ENCODE measurements at regions not wholly inside any gene's neighbourhood (a gene's known extent, or its start where the extent isn't known, plus 50 kb on each side); places are given as distances from the start of the nearest gene placed in this dataset.

DNA sequence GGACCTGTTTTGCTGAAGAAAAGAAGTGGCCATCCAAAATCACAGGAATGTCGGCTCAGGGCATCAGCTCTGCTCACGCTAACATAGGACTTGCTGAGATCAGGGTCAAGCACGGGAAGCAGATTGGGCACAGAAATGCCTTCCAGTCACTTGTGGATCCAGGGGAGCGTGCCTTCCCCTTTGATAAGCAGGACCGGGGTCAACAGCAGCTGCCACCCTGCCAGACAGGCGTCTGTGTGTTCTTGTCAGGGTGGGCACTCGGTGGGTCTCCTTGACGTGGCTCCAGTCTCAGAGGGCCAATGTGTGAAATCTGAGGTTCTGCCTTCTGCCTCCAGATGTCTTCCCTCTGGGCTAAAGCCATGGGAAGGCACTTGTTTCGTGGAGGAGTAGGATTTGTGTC lies 313.7 kb upstream of the IRX4 start:
- TF ChIP-seq, protein P1, sequence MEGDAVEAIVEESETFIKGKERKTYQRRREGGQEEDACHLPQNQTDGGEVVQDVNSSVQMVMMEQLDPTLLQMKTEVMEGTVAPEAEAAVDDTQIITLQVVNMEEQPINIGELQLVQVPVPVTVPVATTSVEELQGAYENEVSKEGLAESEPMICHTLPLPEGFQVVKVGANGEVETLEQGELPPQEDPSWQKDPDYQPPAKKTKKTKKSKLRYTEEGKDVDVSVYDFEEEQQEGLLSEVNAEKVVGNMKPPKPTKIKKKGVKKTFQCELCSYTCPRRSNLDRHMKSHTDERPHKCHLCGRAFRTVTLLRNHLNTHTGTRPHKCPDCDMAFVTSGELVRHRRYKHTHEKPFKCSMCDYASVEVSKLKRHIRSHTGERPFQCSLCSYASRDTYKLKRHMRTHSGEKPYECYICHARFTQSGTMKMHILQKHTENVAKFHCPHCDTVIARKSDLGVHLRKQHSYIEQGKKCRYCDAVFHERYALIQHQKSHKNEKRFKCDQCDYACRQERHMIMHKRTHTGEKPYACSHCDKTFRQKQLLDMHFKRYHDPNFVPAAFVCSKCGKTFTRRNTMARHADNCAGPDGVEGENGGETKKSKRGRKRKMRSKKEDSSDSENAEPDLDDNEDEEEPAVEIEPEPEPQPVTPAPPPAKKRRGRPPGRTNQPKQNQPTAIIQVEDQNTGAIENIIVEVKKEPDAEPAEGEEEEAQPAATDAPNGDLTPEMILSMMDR (IDR thresholded peaks at IDR 0.05; ENCODE audit: control insufficient read depth, extremely low read depth, insufficient read depth): no peak
- no peak overlapping the region for H3K4me3 ChIP-seq (ENCODE audit: low read depth, low read length)
- DNase-seq (ENCODE audit: low read depth): no peak

DNA sequence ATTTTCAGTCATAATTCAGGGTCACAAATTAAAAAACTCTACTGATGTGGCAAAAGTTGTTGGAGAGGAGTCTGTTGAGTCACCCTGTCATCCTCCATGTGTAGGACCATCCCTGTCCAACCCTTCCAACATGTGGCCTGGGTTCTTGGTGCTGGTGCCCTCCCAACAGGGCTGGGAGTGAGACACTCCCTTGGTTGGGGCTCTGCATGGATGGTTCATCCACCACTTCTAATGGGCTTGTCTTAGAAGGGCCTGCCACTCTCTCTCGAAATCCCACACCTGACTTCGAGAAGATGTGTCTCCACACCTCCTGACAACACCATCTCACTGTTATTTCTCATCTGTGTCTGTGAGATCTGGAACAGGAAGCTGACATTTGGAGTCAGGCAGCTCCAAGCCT lies 312.2 kb upstream of the IRX4 start:
- DNase-seq (ENCODE audit: low read depth): no peak
- H3K4me3 ChIP-seq (ENCODE audit: low read depth, low read length): no peak overlapping the region
- TF ChIP-seq, protein P1 (IDR thresholded peaks at IDR 0.05; ENCODE audit: control insufficient read depth, extremely low read depth, insufficient read depth): no peak

DNA sequence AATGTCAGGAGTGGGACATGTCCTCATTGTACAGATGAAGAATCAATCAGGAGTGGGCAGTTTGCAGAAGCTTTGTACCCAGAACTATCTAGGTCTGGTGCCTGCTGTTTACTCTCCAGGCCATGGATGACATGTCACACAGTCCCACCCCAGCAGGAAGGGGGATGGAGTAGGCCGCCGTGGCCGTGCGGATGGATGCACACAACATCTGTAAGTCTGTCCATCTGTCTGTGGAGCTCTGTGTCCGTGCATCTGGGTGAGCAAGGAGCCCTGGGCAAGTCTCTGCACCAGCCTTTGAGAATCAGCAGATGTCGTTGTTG lies 311.5 kb upstream of the IRX4 start:
- DNase-seq (ENCODE audit: low read depth): no peak
- no peak overlapping the region for H3K4me3 ChIP-seq (ENCODE audit: low read depth, low read length)
- TF ChIP-seq, protein P1 (IDR thresholded peaks at IDR 0.05; ENCODE audit: control insufficient read depth, extremely low read depth, insufficient read depth): no peak

DNA sequence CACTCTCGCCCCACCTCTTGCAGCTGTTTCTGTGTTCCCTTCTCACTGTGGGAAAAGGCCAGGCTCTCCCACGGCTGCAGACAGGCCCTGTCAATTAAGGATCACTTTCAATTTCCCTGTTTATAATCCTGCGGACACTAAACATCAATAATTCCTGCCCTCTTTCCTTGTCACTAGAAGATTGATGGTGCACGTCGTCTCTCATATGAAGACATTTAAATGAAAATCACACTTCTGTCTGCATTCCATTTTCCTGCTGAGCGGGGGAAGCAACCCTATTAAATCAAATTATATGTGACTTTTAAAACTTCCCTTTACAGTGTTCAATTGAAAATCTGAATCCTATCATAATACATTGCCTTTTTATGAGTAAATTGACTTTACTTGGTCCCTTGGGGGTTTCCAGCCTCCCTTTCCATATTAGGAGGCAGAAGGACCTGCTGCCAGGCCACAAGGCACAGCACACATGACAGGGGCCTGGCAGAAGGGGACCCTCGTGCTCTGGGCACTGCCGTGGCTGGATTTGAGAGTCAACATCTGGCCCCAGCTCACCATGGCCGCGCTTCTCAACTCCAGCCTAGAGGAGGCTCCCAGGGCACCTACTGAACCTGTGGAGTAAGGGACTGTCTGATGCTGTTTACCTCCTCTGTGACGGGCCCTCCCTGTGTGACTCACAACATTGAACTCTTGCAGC lies 311.0 kb upstream of the IRX4 start:
- TF ChIP-seq, protein P1 (IDR thresholded peaks at IDR 0.05; ENCODE audit: control insufficient read depth, extremely low read depth, insufficient read depth): no peak
- DNase-seq (ENCODE audit: low read depth): no peak
- no peak overlapping the region for H3K4me3 ChIP-seq (ENCODE audit: low read depth, low read length)

DNA sequence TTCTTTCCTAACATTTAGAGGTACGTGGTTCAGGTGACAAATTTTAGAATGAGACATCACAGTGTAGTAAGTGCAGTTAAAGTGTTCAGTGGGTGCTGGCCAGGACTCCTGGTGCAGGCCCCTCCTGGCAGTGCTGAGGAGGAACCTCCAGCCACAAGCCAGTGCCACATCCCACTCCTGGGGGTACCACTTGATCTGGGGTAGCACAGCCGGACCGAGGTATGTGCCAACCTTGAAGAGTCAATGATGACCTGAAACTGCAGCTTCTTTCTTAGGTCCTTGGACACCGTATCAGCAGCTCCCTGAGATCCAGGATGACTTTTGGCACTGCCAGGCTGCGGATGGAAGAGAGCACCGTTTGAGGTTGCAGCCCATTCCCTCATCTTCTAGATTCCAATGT lies 310.4 kb upstream of the IRX4 start:
- DNase-seq (ENCODE audit: low read depth): no peak
- no peak overlapping the region for H3K4me3 ChIP-seq (ENCODE audit: low read depth, low read length)
- TF ChIP-seq, protein P1 (IDR thresholded peaks at IDR 0.05; ENCODE audit: control insufficient read depth, extremely low read depth, insufficient read depth): no peak

DNA sequence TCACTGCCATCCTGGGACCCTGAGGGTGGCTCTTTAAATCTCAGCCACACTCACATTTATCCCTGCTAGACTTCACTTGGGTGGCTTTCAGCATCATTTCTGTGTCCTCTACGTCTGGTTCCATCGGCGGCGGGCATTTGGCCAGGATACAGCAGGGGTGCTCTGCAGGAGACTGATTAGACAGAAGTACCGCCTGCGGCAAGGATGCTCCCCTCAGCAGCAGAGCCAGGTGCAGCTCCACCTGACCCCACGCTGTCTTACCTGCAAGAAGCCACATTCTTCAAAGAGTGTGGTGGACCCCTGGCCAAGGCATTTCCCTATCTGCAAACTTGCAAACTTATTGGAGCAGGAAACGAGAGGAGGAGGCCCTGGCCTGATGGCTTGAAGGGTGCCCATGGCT lies 309.8 kb upstream of the IRX4 start:
- H3K4me3 ChIP-seq (ENCODE audit: low read depth, low read length): no peak overlapping the region
- DNase-seq (ENCODE audit: low read depth): no peak
- TF ChIP-seq, protein P1 (IDR thresholded peaks at IDR 0.05; ENCODE audit: control insufficient read depth, extremely low read depth, insufficient read depth): no peak

DNA sequence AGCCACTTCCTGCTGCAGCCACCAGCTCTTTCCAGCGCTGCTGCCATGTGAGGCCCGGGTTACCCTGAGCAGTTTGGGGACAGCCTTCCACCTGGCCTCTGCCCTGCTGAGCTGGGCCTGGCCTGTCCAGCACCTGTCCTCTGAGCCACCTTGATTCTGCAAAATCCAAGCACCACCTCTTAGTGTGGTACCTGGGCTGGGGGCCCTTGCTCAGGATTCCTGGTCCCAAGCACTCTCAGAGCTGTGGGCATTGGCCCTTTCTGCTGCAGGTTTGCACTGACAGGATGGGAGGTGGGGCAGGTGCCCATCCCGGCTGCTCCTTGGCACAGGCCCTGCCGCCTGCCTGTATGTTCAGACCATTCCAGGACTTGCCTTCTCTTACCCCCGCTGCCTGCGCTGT lies 309.2 kb upstream of the IRX4 start:
- TF ChIP-seq, protein P1 (IDR thresholded peaks at IDR 0.05; ENCODE audit: control insufficient read depth, extremely low read depth, insufficient read depth): no peak
- no peak for DNase-seq (ENCODE audit: low read depth)
- H3K4me3 ChIP-seq (ENCODE audit: low read depth, low read length): no peak overlapping the region
